ENCODE measurements at regions not wholly inside any gene's neighbourhood (a gene's known extent, or its start where the extent isn't known, plus 50 kb on each side); places are given as distances from the start of the nearest gene placed in this dataset.

DNA sequence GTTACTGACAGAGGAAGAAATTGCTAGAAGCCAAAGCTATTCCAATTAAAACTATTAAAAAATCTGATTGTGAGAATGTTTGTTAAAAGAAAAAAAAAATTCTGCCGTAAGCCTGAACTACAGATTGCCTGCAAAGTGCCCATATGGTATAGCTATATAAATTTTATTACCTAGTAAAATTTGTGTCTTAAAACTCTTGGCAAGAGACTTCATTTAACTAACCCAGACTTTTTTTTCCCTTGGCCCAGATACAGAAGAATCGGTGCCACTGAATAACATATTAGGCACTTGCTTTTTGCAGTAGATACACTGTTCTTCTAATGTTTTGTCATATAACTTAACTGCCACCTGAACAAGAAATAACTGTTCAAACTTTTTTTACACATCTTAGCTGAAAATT, 125.5 kb downstream of the RPS29 start:
- DNase-seq = no peak
- H3K27ac Mint-ChIP-seq = no peak overlapping the region
- no peaks in the 10 kb centered on the region for H3K9me3 Mint-ChIP-seq
- no peaks in the 10 kb centered on the region for H3K4me1 Mint-ChIP-seq
- H3K4me3 Mint-ChIP-seq = no peak overlapping the region
- ChIA-PET POLR2A (no interaction called here), CTCF (interaction anchor here (0.6 to 5.5 kb wide), 12 partner anchors 13 to 308 kb away, joined by 3 to 96 read pairs (median 6); partner anchors contain the start of genes KLHDC2 and RPS29)
- H3K36me3 Mint-ChIP-seq (ENCODE audit: low read depth) = no peaks in the 10 kb centered on the region
- peaks cover 5% of the 10 kb centered on the region for H3K27me3 Mint-ChIP-seq

DNA sequence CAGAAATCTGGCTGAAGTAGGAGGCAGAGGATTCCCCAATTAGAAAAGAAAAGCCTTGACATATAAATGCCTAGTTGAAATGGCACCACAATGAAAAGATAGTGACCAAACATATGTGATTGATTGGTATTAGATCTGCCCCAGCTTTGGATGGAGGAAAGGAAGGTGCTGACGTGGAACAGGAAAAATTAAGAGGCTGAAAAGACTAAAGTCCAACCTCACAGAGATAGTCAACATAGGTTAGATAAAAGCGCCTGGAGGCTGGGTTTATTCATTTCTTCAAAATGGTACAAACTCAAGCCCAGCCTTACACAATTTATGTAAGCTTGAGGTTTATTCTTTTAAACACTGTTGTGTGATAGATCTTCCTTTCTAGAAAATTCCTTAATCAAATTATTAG, 129.6 kb downstream of the RPS29 start:
- ChIA-PET POLR2A (no interaction called here), CTCF (interaction anchor here (1.3 kb wide), 1 partner anchor 41 kb away, joined by 3 read pairs; no protein-coding TSS in a partner anchor)
- no peak overlapping the region for H3K27ac Mint-ChIP-seq
- no peaks in the 10 kb centered on the region for H3K4me1 Mint-ChIP-seq
- DNase-seq = no peak
- H3K9me3 Mint-ChIP-seq = no peaks in the 10 kb centered on the region
- H3K27me3 Mint-ChIP-seq = peaks cover 9% of the 10 kb centered on the region
- H3K36me3 Mint-ChIP-seq (ENCODE audit: low read depth) = no peaks in the 10 kb centered on the region
- no peak overlapping the region for H3K4me3 Mint-ChIP-seq

DNA sequence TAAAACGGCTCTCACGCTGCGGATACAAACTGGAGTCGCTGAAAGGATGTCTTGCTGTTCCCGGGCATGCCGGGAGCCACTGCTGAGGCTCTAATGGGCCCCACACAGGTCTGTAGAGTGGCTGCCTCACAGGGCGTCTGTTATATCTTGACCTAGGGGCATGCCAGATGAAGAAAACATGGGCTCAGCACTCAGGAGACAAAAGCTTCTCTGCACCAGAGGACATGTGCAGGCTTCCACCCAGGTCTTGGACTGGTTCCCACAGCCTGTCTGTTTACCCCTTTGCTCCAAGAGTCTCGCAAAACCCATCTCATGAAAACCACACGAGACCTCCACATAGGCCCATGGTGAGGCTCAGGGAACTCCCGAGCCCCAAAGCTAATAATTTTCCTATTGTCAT, 134.2 kb downstream of the RPS29 start:
- no peak overlapping the region for H3K4me3 Mint-ChIP-seq
- no peaks in the 10 kb centered on the region for H3K36me3 Mint-ChIP-seq (ENCODE audit: low read depth)
- DNase-seq = no peak
- H3K4me1 Mint-ChIP-seq = no peaks in the 10 kb centered on the region
- peaks cover 2% of the 10 kb centered on the region for H3K9me3 Mint-ChIP-seq
- CTCF ChIA-PET = interaction anchor here (0.9 kb wide), 1 partner anchor 10 kb away, joined by 3 read pairs; no protein-coding TSS in a partner anchor
- H3K27ac Mint-ChIP-seq = no peak overlapping the region
- H3K27me3 Mint-ChIP-seq = peaks cover 12% of the 10 kb centered on the region
- POLR2A ChIA-PET = no interaction called here

DNA sequence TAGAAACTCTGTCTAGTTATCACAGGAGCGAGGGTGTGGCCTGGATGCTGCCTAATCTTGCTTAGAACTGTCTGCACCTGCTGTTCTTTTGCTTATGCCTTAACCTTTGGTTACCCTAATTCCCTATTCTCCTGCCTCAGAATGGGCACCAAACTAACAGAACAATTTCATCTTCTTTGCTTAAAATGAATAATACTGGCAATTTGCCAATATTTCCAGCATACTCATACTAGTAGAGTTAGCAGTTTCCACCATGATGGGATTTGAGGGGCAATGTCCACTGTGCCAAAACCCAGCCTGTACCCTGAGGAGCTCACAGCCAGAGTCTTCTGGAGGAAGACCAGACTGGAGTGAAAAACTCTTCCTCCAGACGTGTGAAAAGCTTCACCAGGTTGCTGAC, 136.4 kb downstream of the RPS29 start:
- DNase-seq = no peak
- Mint-ChIP-seq H3K27ac (no peak overlapping the region), H3K36me3 (ENCODE audit: low read depth) (no peaks in the 10 kb centered on the region), H3K4me1 (no peaks in the 10 kb centered on the region), H3K27me3 (peaks cover 14% of the 10 kb centered on the region), H3K4me3 (no peak overlapping the region), H3K9me3 (peaks cover 2% of the 10 kb centered on the region)
- ChIA-PET POLR2A (no interaction called here), CTCF (no interaction called here)

DNA sequence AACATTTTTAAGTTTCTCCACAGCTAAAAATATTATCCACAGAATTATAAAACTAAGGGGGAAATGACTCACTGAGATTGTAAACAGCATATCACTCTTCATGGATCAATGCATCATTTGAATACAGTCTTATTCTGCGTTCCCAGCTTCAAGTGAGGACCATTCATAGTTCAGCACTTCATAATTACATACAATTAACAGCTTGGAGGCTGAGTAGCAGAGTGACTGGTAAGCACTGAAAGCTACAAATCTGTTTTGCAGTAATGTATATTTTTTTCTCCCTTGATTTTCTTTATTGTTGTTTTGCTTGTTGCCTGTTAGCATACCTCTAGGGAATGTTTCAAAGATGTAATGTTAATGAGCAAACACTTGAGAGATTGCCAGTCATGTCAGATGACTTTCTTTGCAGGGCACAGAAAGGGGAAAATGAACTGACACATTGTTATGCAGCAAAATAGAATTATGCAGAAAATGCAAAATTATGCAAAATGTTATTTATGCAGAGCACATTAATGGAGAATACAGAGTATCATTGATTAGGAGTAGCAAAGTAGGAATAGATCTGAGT, 138.6 kb downstream of the RPS29 start:
- CTCF ChIA-PET = interaction anchor here (1.3 to 3.7 kb wide), 2 partner anchors 13 to 52 kb away, joined by 3 to 15 read pairs; no protein-coding TSS in a partner anchor
- POLR2A ChIA-PET = no interaction called here
- Mint-ChIP-seq H3K27ac (no peak overlapping the region), H3K9me3 (peaks cover 2% of the 10 kb centered on the region), H3K36me3 (ENCODE audit: low read depth) (no peaks in the 10 kb centered on the region), H3K4me3 (no peak overlapping the region), H3K27me3 (peaks cover 12% of the 10 kb centered on the region), H3K4me1 (no peaks in the 10 kb centered on the region)
- DNase-seq = no peak

DNA sequence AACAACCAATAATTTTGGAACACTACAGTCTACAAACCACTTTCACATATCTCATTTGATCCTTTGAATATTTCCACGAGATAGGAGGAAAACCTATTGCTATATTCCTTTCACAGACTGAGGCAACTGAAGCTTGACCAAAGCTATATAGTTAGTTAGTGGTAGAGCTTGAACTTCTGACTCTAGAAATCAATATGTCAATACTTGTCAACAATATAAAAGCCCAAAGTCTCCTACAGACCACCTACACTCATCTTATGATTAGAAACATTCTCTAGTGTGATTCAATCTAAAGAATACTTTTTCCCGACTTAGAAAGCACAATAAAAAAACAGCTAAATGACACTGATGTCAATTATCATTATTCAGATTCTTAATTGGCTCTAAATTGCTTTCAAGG, 139.4 kb downstream of the RPS29 start:
- H3K4me1 Mint-ChIP-seq = no peaks in the 10 kb centered on the region
- H3K4me3 Mint-ChIP-seq = no peak overlapping the region
- no peaks in the 10 kb centered on the region for H3K36me3 Mint-ChIP-seq (ENCODE audit: low read depth)
- ChIA-PET POLR2A (no interaction called here), CTCF (interaction anchor here (1.3 to 3.7 kb wide), 2 partner anchors 14 to 53 kb away, joined by 3 to 15 read pairs; no protein-coding TSS in a partner anchor)
- H3K27ac Mint-ChIP-seq = no peak overlapping the region
- H3K9me3 Mint-ChIP-seq = peaks cover 2% of the 10 kb centered on the region
- H3K27me3 Mint-ChIP-seq = peaks cover 12% of the 10 kb centered on the region
- no peak for DNase-seq

DNA sequence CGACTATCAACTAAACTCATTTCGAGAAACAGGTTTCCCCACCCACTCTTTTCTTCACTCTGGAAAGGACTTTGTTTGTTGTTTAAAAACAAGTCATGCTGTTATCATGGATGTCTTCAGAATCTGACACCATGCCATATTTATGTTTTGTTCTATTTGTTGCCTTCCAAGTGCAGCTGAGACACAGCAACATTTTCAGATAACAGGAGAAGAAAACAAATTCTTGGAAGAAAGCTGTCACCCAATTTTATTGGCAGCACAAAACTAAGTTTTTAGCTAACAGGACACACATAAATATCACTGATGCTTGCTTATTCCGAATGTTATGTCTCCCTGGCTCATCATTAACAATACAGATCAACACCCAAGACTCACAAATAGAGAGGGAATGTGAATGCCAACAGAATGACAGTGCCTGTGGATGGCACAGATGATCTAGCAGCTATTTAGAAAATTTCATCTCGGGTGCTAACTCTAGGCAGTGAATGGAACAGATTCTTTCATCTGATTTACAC, 147.9 kb downstream of the RPS29 start:
- CTCF ChIA-PET = interaction anchor here (0.6 to 2.0 kb wide), 3 partner anchors 23 to 1356 kb away, joined by 3 to 6 read pairs (median 3); no protein-coding TSS in a partner anchor
- POLR2A ChIA-PET = no interaction called here
- Mint-ChIP-seq H3K4me3 (no peak overlapping the region), H3K27me3 (peaks cover 5% of the 10 kb centered on the region), H3K4me1 (no peaks in the 10 kb centered on the region), H3K36me3 (ENCODE audit: low read depth) (no peaks in the 10 kb centered on the region), H3K27ac (no peak overlapping the region), H3K9me3 (peaks cover 13% of the 10 kb centered on the region)
- DNase-seq = no peak

DNA sequence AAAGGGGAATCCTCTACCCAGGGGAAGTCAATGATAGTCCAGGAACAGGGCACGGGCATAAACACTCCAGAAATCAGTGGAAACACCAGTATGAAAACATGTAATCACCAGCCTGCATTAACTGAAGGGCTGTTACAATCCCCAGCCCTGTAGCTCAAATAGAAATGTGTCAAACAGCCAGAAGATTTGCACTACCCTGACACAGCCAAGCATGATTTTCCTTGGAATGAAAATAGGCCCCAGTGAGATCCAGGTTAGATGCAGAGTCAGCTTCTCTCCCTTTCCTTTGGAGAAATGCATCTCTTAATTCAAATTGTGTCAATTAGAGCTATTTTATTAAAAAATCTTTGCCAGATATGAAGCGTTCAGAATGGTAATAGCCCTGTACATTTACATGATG, 158.1 kb downstream of the RPS29 start:
- Mint-ChIP-seq H3K9me3 (peaks cover 9% of the 10 kb centered on the region), H3K27ac (no peak overlapping the region), H3K27me3 (peaks cover 10% of the 10 kb centered on the region), H3K36me3 (ENCODE audit: low read depth) (no peaks in the 10 kb centered on the region), H3K4me1 (no peaks in the 10 kb centered on the region), H3K4me3 (no peak overlapping the region)
- DNase-seq = no peak
- ChIA-PET CTCF (no interaction called here), POLR2A (no interaction called here)

DNA sequence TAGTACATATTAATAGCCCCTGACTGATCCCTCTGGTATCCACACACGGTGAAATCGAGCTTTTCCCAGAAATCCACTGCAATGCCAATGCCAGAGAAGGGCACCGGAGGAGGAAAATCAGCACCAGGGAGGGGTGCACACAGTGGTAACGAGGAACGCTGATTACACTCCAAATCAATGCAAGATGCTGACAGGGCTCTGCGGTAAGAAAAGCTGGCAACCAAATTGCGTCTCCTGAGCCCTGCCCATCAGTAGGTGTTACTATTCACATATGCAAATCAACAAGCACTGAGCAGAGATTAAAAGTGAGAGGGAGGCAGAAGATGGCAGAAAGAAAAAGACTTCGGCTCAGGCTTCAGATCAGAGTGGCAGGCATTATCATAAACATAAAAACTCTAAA, 159.1 kb downstream of the RPS29 start:
- POLR2A ChIA-PET = no interaction called here
- Mint-ChIP-seq H3K27ac (no peak overlapping the region), H3K4me3 (no peak overlapping the region), H3K27me3 (peaks cover 8% of the 10 kb centered on the region), H3K9me3 (peaks cover 3% of the 10 kb centered on the region), H3K4me1 (no peaks in the 10 kb centered on the region), H3K36me3 (ENCODE audit: low read depth) (no peaks in the 10 kb centered on the region)
- CTCF ChIA-PET = no interaction called here
- no peak for DNase-seq

DNA sequence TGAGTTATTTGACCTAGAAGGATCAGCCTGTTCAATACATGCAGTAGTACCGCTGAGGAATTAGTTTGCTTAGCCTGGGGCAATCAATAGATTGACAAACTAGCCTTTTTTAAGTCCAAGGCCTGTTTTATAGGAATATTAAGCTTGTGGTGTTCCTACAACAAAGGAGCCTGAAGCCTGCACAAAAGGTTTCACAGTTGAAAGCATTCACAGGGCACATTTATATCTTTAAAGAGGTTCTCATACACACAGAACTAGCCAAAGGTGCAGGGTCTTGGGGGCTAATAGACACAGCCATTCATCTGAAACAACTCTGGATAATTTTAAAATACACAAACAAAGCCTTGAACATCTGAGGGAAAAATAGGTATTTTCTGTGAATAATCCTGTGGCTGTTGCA, 160.3 kb downstream of the RPS29 start:
- no peak overlapping the region for H3K27ac Mint-ChIP-seq
- ChIA-PET CTCF (no interaction called here), POLR2A (no interaction called here)
- no peak overlapping the region for H3K4me3 Mint-ChIP-seq
- DNase-seq = no peak
- H3K9me3 Mint-ChIP-seq = peaks cover 3% of the 10 kb centered on the region
- peaks cover 8% of the 10 kb centered on the region for H3K27me3 Mint-ChIP-seq
- H3K36me3 Mint-ChIP-seq (ENCODE audit: low read depth) = no peaks in the 10 kb centered on the region
- no peaks in the 10 kb centered on the region for H3K4me1 Mint-ChIP-seq

DNA sequence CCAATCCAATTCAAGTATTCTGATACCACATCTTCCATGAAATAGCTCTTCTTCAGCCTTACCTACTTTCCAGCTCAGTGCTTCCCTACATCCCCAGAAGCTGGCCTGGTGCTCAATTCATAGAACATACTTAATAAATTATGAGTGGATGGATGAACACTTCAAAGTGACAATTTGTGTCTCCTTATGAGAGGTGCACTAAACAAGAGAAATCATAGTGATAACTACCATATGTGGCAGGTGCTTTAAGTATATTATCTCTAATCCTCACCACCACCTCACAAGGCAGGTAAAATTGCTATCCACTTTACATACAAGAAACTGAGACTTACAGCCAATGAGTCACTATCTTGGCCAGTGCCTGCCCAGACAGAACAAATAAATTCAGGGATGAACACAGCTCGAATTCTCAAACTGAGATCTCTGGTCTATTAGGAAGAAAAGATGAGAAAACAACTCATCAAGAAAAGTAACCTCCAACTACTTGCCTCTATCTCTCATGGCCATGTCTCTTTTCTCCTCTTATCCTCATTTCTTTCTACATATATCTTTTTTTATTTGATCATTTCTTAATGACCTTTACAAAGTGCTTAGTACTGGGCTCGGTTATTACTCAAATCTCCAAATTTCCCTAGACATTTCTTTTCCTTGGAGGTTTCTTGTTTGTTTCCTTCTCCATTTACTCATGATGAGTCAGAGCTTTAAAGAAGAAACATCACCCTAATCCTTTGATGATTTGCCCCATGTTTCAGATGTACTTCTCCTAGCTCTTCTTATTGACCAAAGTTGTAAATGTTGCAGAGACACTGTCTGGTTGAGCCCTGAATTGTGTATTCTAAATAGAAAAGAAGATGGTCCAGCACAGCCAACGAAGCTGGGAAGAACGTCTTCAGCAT, 161.5 kb downstream of the RPS29 start:
- H3K27me3 Mint-ChIP-seq = peaks cover 6% of the 10 kb centered on the region
- H3K27ac Mint-ChIP-seq = no peak overlapping the region
- H3K4me3 Mint-ChIP-seq = no peak overlapping the region
- no peaks in the 10 kb centered on the region for H3K36me3 Mint-ChIP-seq (ENCODE audit: low read depth)
- H3K9me3 Mint-ChIP-seq = no peaks in the 10 kb centered on the region
- H3K4me1 Mint-ChIP-seq = no peaks in the 10 kb centered on the region
- CTCF ChIA-PET = interaction anchor here (1.1 kb wide), 1 partner anchor 37 kb away, joined by 4 read pairs; no protein-coding TSS in a partner anchor
- no peak for DNase-seq
- POLR2A ChIA-PET = no interaction called here

DNA sequence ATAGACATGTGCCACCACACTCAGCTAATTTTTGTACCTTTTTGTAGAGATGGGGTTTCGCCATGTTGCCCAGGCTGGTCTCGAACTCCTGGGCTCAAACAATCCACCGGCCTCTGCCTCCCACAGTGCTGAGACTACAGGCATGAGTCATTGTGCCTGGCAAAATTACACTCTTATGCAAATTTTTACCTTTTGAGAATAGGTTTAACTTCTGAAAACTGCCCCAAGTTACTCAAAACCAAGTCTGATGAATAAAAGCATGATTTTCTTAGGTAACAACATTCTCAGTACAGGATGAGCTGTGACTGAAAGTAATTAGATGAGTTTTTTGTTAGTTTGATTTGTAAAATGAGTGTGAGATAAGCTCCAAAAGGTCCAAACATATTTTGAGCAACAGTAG, 166.0 kb downstream of the RPS29 start:
- CTCF ChIA-PET = no interaction called here
- DNase-seq = no peak
- H3K27ac Mint-ChIP-seq = no peak overlapping the region
- H3K4me3 Mint-ChIP-seq = no peak overlapping the region
- peaks cover 4% of the 10 kb centered on the region for H3K27me3 Mint-ChIP-seq
- H3K4me1 Mint-ChIP-seq = no peaks in the 10 kb centered on the region
- H3K36me3 Mint-ChIP-seq (ENCODE audit: low read depth) = no peaks in the 10 kb centered on the region
- H3K9me3 Mint-ChIP-seq = no peaks in the 10 kb centered on the region
- POLR2A ChIA-PET = interaction anchor here (0.6 kb wide), 1 partner anchor 414 kb away, joined by 3 read pairs; no protein-coding TSS in a partner anchor

DNA sequence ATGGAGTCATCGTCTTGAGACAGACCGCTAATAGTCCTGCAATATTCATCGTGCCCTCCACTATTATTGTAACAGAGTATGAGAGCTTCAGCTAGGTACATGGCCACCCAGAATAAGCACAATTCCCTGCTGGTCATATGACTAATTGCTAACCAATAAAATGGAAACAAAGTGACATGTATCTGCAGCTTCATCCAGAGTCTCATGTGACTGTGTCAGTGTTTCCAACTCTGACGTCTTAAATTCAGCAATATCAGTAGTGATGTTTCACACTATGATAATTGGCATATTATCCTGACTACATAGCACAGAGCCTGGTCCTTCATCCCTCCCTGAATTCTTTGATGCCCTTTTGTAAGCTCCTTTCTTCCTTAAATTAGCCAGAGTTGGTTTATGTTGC, 167.4 kb downstream of the RPS29 start:
- no peak for DNase-seq
- ChIA-PET CTCF (no interaction called here), POLR2A (no interaction called here)
- H3K27me3 Mint-ChIP-seq = peaks cover 4% of the 10 kb centered on the region
- H3K36me3 Mint-ChIP-seq (ENCODE audit: low read depth) = no peaks in the 10 kb centered on the region
- no peaks in the 10 kb centered on the region for H3K4me1 Mint-ChIP-seq
- no peaks in the 10 kb centered on the region for H3K9me3 Mint-ChIP-seq
- H3K4me3 Mint-ChIP-seq = no peak overlapping the region
- no peak overlapping the region for H3K27ac Mint-ChIP-seq
